ENCODE measurements at regions not wholly inside any gene's neighbourhood (a gene's known extent, or its start where the extent isn't known, plus 50 kb on each side); places are given as distances from the start of the nearest gene placed in this dataset.

DNA sequence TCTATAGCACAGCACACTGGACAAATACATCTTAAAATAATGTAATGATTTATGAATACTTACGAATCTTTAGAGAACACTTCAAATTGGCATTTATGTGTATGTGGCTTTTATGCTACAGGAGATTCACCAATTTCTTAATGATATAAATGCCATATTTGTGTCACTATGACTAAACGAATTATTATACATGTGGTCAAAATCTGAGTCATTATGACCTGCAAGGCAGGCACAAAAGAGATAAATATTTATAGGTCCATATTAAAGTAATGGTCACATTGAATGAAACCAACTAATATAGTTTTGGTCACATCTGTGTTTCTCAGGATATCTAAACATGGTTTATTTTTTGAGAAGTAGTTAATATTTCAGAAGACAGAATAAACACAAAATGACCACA is 232.3 kb upstream of the SEMA6D start:
- no peaks in the 10 kb centered on the region for H3K4me1 ChIP-seq (replicated peaks in 1 of 2)
- H3K9me3 ChIP-seq (replicated peaks in 1 of 3): no peaks in the 10 kb centered on the region
- intact Hi-C loops (cut with DNase I): no loop called here
- DNase-seq: no peak
- no peaks in the 10 kb centered on the region for H3K27me3 ChIP-seq
- no peak for TF ChIP-seq POLR2A (IDR thresholded peaks at IDR 0.05)
- TF ChIP-seq, protein P1, sequence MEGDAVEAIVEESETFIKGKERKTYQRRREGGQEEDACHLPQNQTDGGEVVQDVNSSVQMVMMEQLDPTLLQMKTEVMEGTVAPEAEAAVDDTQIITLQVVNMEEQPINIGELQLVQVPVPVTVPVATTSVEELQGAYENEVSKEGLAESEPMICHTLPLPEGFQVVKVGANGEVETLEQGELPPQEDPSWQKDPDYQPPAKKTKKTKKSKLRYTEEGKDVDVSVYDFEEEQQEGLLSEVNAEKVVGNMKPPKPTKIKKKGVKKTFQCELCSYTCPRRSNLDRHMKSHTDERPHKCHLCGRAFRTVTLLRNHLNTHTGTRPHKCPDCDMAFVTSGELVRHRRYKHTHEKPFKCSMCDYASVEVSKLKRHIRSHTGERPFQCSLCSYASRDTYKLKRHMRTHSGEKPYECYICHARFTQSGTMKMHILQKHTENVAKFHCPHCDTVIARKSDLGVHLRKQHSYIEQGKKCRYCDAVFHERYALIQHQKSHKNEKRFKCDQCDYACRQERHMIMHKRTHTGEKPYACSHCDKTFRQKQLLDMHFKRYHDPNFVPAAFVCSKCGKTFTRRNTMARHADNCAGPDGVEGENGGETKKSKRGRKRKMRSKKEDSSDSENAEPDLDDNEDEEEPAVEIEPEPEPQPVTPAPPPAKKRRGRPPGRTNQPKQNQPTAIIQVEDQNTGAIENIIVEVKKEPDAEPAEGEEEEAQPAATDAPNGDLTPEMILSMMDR (IDR thresholded peaks at IDR 0.05): no peak
- H3K36me3 ChIP-seq (replicated peaks in 1 of 2): no peaks in the 10 kb centered on the region
- no peak overlapping the region for H3K27ac ChIP-seq
- WGBS, 4 donors: 73 to 83% (median 74%) methylated on average over 2 of the region's 2 CpGs
- no peak overlapping the region for H3K4me3 ChIP-seq

DNA sequence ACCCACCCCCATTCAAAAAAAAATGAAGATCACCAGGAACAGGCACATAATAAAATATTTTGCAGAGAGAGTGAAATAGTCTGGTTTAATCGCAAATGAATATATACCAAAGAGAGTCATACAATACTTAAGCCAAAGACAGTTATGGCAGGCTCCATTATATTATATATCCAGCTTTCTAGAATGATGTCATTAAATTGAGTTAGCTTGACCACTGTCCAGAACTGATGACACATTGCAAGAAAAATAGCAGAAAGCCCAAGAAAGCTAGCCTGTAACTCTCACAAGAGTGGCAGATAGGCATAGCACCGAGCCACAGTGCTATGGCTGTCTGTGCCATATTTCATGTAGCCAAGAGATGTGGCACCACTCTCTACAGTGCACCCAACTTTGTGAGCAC is 231.9 kb upstream of the SEMA6D start:
- Histone ChIP-seq H3K27ac (no peak overlapping the region), H3K27me3 (no peaks in the 10 kb centered on the region), H3K36me3 (replicated peaks in 1 of 2) (no peaks in the 10 kb centered on the region), H3K9me3 (replicated peaks in 1 of 3) (no peaks in the 10 kb centered on the region), H3K4me3 (no peak overlapping the region), H3K4me1 (replicated peaks in 1 of 2) (no peaks in the 10 kb centered on the region)
- 79 to 94% (median 89%) methylated on average over 2 of the region's 2 CpGs for WGBS, 4 donors
- TF ChIP-seq, protein P1 (IDR thresholded peaks at IDR 0.05): no peak
- no peak for TF ChIP-seq POLR2A (IDR thresholded peaks at IDR 0.05)
- intact Hi-C loops (cut with DNase I): no loop called here
- no peak for DNase-seq

DNA sequence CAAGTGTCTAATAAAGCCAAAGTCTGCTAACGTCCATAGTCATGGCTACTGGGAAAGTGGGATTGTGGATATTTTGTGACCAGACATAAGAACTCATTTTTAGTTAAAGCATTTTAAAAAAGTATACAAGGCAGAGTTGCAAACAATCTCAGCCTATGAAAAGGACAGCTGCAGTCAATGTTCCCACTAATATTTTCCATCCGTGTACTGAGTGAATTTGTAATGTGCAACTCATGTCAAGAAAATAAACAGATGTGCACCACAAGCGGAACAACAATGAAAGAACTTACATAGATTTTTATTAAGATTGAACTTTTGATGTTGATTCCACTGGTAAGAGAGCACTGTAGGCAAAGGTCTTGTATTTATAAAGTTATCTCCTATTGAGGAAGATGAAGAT is 231.3 kb upstream of the SEMA6D start:
- intact Hi-C loops (cut with DNase I): no loop called here
- H3K4me3 ChIP-seq: no peak overlapping the region
- H3K27me3 ChIP-seq: no peaks in the 10 kb centered on the region
- TF ChIP-seq, protein P1 (IDR thresholded peaks at IDR 0.05): no peak
- no peak for TF ChIP-seq POLR2A (IDR thresholded peaks at IDR 0.05)
- H3K36me3 ChIP-seq (replicated peaks in 1 of 2): no peaks in the 10 kb centered on the region
- WGBS, 4 donors: 78 to 80% (median 78%) methylated on average over 2 to 3 of the region's 3 CpGs
- no peak overlapping the region for H3K27ac ChIP-seq
- H3K9me3 ChIP-seq (replicated peaks in 1 of 3): no peaks in the 10 kb centered on the region
- DNase-seq: no peak
- no peaks in the 10 kb centered on the region for H3K4me1 ChIP-seq (replicated peaks in 1 of 2)

DNA sequence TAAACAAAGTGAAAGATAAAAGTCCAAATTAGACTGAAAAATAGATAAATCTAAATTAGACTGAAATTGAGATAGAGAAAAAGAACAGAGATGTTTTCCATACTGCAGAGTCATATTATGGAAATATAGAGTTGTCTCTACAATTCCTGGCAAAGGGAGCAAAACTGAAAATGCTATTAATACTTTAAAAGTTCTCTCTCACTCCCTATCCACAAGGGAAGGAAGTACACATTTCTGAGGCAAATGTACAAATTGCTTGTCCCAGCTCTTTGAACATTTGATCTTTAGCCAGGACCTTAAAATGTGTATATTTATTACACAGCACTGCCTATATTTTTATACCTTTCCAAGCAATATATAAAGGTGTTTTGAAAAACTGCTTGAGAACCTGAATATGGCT is 225.1 kb upstream of the SEMA6D start:
- intact Hi-C loops (cut with DNase I): no loop called here
- no peak for TF ChIP-seq POLR2A (IDR thresholded peaks at IDR 0.05)
- TF ChIP-seq, protein P1 (IDR thresholded peaks at IDR 0.05): no peak
- H3K4me3 ChIP-seq: no peak overlapping the region

More for the DNA sequence above, 225.1 kb upstream of the SEMA6D start:
- H3K4me1 ChIP-seq (replicated peaks in 1 of 2): no peaks in the 10 kb centered on the region
- no peaks in the 10 kb centered on the region for H3K9me3 ChIP-seq (replicated peaks in 1 of 3)
- H3K27me3 ChIP-seq: no peaks in the 10 kb centered on the region
- no peak for DNase-seq
- H3K36me3 ChIP-seq (replicated peaks in 1 of 2): no peaks in the 10 kb centered on the region
- H3K27ac ChIP-seq: no peak overlapping the region

Data from adrenal gland (tissue), 9 donors.